Mucosa of descending colon (tissue), 3 donors: ENCODE measurements at regions not wholly inside any gene's neighbourhood (a gene's known extent, or its start where the extent isn't known, plus 50 kb on each side); places are given as distances from the start of the nearest gene placed in this dataset.

Experiments used
- ATAC-seq: fragments of 200-7000 bp; cut with Tn5 transposase; one replicate; pipeline ENCODE4 v1.9.1; 2020; ENCODE audit warnings: mild to moderate bottlenecking, moderate library complexity
- DNase-seq, 3 donors: peaks; one replicate each; pipeline ENCODE4 v3.0.0-alpha.2; 2020
- H3K36me3 ChIP-seq: fragments of 200-600 bp; one replicate; pipeline ENCODE4 v1.8.0; 2021; ENCODE audit warnings: low read depth, mild to moderate bottlenecking
- H3K4me1 ChIP-seq: fragments of 200-600 bp; one replicate; pipeline ENCODE4 v1.8.0; 2021; ENCODE audit warnings: low read depth, mild to moderate bottlenecking
- H3K4me3 ChIP-seq: fragments of 200-600 bp; one replicate; pipeline ENCODE4 v1.8.0; 2021; ENCODE audit warnings: mild to moderate bottlenecking
- H3K9me3 ChIP-seq: fragments of 200-600 bp; one replicate; pipeline ENCODE4 v1.8.0; 2021; ENCODE audit warnings: mild to moderate bottlenecking
- CTCF ChIP-seq: fragments of 200-600 bp; IDR thresholded peaks from one replicate; pipeline ENCODE4 v1.8.0; 2022; ENCODE audit warnings: antibody characterized with exemption, mild to moderate bottlenecking
- intact Hi-C, 2 donors: fragments of 100-400 bp; cut with DNase I in 1 of 2; cut with micrococcal nuclease in 1 of 2; formaldehyde crosslinking; loops; one replicate each; pipeline versions ENCODE4 v1.11.0 to v1.11.1; 2022; cut with DNase I, micrococcal nuclease
- donor health status: DM: no; HTN: no; CAD: no; lungs with moderate emphysema.
- donor health status: DM: no; HTN: no; CAD: no.
- donor health status: DM: no; HTN: yes; CAD: no.

GRCh38 chr4:13701937-13702446, 74.5 kb upstream of the BOD1L1 start:
- TF ChIP-seq CTCF: no peak
- Histone ChIP-seq H3K4me1 (no peaks in the 10 kb centered on the region), H3K9me3 (no peaks in the 10 kb centered on the region), H3K36me3 (no peaks in the 10 kb centered on the region), H3K4me3 (no peak overlapping the region)
- ATAC-seq (no peak), DNase-seq (no peak)
- intact Hi-C loops: no loop called here

- intact Hi-C loops: no loop called here
These were observed 75.6 kb upstream of the BOD1L1 start for GRCh38 chr4:13703096-13703495.

GRCh38 chr4:13704035-13704434, 76.5 kb upstream of the BOD1L1 start:
- no peaks in the 10 kb centered on the region for H3K36me3 ChIP-seq
- peak; percentile 75 for ATAC-seq
- intact Hi-C loops: no loop called here
- H3K4me1 ChIP-seq: no peaks in the 10 kb centered on the region
- H3K9me3 ChIP-seq: no peaks in the 10 kb centered on the region
- TF ChIP-seq CTCF: no peak
- peak in 2 of 3 donors; percentile 21 to 32 for DNase-seq
- no peak overlapping the region for H3K4me3 ChIP-seq

More at GRCh38 chr4:13703096-13703495, 75.6 kb upstream of the BOD1L1 start:
- H3K9me3 ChIP-seq: no peaks in the 10 kb centered on the region
- no peaks in the 10 kb centered on the region for H3K4me1 ChIP-seq
- TF ChIP-seq CTCF: no peak
- ATAC-seq (no peak), DNase-seq (no peak)
- H3K36me3 ChIP-seq: no peaks in the 10 kb centered on the region
- no peak overlapping the region for H3K4me3 ChIP-seq

GRCh38 chr4:13704761-13705160, 77.2 kb upstream of the BOD1L1 start:
- H3K9me3 ChIP-seq: no peaks in the 10 kb centered on the region
- H3K4me1 ChIP-seq: no peaks in the 10 kb centered on the region
- DNase-seq (no peak), ATAC-seq (no peak)
- no peak for TF ChIP-seq CTCF
- intact Hi-C loops: no loop called here
- H3K36me3 ChIP-seq: no peaks in the 10 kb centered on the region
- no peak overlapping the region for H3K4me3 ChIP-seq

- Histone ChIP-seq H3K4me3 (no peak overlapping the region), H3K9me3 (no peaks in the 10 kb centered on the region), H3K4me1 (no peaks in the 10 kb centered on the region), H3K36me3 (no peaks in the 10 kb centered on the region)
- ATAC-seq: peak; percentile 92
- peak; percentile 62 to 77 (median 72) for DNase-seq
- TF ChIP-seq CTCF: no peak
- intact Hi-C loops: no loop called here
These were observed 78.1 kb upstream of the BOD1L1 start for GRCh38 chr4:13705521-13706041.

- no peaks in the 10 kb centered on the region for H3K9me3 ChIP-seq
- DNase-seq: no peak
- no peak for ATAC-seq
- no peaks in the 10 kb centered on the region for H3K36me3 ChIP-seq
- TF ChIP-seq CTCF: no peak
- H3K4me3 ChIP-seq: no peak overlapping the region
- no peaks in the 10 kb centered on the region for H3K4me1 ChIP-seq
- intact Hi-C loops: no loop called here
These were observed 78.6 kb upstream of the BOD1L1 start for GRCh38 chr4:13706120-13706519.
